Amygdala (tissue), 56 donors: ENCODE measurements at regions not wholly inside any gene's neighbourhood (a gene's known extent, or its start where the extent isn't known, plus 50 kb on each side); places are given as distances from the start of the nearest gene placed in this dataset.
"Not testable (repeated sequence)": the region's sequence is repeated elsewhere in the genome, so short reads cannot be mapped to it uniquely, and the experiment has no call there.

ENCODE experiments used
- DNase-seq, 56 donors: peaks; one replicate each; lab custom pipeline; 2025; lab: John Stamatoyannopoulos, UW

DNA sequence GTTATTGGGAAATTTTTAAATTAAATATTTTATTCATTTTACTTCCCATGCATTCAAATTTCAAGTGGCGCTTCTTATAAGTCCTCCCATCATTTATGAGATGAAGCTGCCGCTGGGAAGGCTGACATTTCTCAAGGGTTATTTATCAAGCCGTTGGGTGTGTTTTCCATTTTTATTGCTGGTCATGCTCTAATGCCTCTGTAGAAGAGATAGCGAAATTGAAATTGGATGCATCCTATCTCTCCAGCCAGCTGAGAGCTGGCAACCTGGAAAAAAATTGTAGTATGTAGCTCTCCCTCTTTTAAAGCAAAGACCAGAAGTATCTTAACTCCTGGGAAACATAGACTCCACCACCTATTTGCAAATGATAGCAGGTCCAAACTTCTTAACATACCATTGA lies 135.9 kb downstream of the C6orf118 start:
- DNase-seq, result no peak

DNA sequence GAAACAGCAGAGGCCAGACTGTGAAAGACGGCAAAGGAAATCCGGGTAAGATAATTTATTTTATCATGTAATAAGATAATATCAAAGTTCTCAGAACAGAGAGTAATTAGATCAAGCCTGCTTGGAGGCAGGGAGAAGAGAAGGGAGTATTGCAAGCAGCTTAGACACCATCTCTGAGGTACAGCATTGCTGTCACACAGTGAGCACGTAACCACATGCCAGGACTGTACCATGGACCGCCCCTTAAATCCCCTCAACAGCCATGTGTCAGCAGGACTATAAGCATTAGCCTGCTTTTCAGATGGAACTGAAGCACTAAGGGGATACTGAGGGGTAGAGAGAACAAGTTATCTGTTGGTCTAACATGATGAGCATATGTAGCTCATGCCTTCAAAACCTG lies 141.5 kb downstream of the C6orf118 start:
- DNase-seq, result no peak

GRCh38 chr6:165167311-165167710 lies 142.1 kb downstream of the C6orf118 start:
- no peak for DNase-seq

DNA sequence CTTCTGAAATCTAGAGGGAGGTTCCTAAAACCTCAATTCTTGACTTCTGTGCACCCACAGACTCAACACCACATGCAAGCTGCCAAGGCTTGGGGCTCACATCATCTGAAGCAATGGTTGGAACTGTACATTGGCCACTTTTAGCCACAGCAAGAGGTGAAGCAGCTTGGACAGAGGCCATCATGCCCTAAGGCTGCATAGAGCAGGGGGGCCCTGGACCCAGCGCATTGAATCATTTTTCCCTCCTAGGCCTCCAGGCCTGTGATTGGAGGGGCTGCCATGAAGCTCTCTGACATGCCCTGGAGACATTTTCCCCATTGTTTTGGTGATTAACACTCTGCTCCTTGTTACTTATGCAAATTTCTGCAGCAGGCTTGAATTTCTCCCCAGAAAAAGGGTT lies 145.9 kb downstream of the C6orf118 start:
- no peak for DNase-seq

DNA sequence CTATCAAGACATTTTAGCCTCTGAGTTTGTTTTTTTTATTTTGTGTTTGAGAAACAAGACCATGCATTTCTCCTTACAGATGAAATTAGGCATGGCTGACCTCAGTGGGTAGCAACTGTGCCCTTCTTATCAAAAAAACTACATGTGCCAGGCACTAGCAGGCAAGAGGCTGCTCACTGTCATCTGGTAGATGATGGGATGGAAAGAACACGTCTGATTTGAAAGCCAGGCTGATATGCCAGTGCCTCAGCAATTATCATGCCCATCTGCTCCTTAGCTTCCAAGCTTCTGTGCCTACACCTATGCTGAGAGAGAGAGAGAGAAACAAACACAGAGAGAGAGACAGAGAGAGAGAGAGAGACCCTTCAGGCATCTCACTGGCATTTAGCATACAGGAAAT lies 149.9 kb downstream of the C6orf118 start:
- no peak for DNase-seq

DNA sequence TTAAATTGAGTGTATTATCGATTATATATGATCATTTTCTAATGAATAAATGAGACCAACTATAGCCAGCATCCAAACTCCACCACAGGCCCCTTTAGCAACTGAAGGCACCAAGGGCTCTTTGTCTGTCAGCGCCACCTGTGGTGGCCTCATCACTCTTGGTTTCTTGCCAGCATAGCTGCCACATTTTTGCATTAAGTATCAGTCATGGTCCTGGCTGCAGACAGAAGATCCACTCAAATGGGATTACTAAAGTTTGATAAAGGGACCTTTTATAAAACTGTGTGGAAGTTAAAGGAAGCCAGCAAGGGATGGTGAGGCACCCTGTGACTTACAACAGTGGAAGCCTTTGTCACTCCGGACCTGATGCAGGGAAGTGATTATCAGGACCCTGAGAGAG lies 162.9 kb downstream of the C6orf118 start:
- DNase-seq, result peak in 27 of 56 donors; percentile 3 to 74 (median 26)

- no peak for DNase-seq
Measured at GRCh38 chr6:165135889-165136288, 173.5 kb downstream of the C6orf118 start.

- DNase-seq, result no peak
Measured at GRCh38 chr6:165129086-165129485, 180.3 kb downstream of the C6orf118 start.

DNA sequence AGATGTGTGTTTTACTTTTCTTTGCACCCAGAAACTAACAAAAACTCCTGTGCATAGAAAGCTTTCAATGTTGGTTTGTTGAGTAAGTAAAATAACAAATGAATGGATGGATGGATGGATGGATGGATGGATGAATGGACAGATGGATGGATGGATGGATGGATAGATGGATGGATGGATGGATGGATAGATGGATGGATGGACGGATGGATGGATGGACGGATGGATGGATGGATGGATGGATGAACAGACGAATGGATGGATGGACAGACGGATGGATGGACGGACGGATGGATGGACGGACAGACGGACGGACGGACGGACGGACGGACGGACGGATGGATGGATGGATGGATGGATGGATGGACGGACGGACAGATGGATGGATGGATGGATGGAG lies 181.7 kb downstream of the C6orf118 start:
- not testable (repeated sequence) for DNase-seq

- not testable (repeated sequence) for DNase-seq
Measured at GRCh38 chr6:165124681-165125080, 184.7 kb downstream of the C6orf118 start.

GRCh38 chr6:165119231-165120020 lies 190.0 kb downstream of the C6orf118 start:
- DNase-seq, result peak in 3 of 56 donors; percentile 7 to 18 (median 9)

GRCh38 chr6:165118736-165119135 lies 190.7 kb downstream of the C6orf118 start:
- no peak for DNase-seq

- DNase-seq, result no peak
Measured at GRCh38 chr6:165117806-165118205, 191.6 kb downstream of the C6orf118 start.

- no peak for DNase-seq
Measured at GRCh38 chr6:165117121-165117520, 192.3 kb downstream of the C6orf118 start.

DNA sequence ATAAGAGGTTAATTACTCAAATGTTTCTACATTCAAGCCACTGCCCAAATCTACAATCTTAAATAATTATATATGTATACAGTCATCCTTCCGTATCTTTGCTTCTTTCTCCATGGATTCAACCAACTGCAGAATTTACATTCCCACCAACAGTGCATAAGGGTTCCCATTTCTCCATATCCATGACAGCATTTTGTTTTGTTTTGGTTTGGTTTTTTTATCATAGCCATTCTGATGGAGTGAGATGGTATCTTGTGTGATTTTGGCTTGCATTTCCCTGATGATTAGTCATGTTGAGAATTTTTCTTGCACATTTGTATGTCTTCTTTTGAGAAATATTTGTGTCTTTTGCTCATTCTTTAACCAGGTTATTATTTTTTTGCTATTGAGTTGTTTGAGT lies 198.5 kb downstream of the C6orf118 start:
- no peak for DNase-seq

DNA sequence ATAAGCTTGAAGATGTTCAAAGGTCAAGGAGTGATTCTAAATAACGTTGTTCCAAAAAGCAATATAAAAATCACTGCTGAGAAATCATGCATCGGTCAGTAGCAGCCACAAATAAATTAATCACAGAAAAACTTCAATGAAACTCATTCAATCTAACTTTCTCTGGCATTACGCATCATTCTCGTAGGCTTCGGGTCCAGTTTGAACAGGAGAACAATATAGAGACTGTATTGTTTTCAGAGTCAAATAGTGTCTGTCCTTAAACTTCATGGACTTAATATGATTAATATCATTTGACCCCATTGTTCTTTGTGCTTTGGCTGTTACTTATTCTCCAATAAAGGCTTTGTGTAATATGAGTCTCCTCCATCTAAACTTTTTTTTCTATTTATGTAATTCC lies 200.4 kb downstream of the C6orf118 start:
- no peak for DNase-seq

- DNase-seq, result no peak
Measured at GRCh38 chr6:165106261-165106660, 203.1 kb downstream of the C6orf118 start.

- no peak for DNase-seq
Measured at GRCh38 chr6:165098165-165098564, 211.2 kb downstream of the C6orf118 start.

DNA sequence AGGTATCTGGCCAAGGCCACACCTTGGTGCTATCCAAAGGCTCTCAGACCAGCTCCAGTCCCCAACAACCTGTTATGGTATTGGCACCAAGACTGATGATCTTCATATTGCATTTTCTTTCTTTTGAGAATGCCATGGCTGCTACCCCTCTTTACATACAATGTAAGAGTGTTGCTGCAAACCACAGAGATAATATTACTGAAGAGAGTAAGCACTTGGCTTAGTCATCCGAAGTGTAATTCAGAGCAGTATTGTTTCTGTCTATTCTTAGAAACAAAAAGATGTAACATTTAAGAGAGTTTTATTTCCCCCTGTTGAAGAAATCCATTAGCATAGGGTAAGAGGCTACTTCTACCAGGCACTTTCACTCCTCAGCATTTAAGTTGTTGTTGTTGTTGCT lies 212.5 kb downstream of the C6orf118 start:
- no peak for DNase-seq

DNA sequence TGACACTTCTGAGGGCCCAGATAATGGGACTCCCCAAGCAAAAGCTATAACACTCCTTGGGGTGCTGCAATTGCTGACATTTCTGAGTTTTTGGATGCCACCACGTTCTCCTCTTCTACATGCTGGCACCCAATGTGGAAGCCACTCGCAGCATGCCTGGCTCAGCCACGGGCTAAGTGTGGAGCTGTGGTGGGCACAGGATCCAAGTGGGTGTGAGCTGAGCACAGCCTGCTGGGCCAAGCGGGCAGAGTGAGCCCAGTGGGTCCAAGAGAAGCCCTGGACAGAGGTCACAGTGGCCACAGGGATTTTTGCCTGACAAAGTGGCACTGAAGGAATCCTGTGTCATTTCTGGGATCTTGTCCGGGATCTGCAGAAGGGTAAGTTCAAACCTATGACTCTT lies 213.2 kb downstream of the C6orf118 start:
- DNase-seq, result no peak

DNA sequence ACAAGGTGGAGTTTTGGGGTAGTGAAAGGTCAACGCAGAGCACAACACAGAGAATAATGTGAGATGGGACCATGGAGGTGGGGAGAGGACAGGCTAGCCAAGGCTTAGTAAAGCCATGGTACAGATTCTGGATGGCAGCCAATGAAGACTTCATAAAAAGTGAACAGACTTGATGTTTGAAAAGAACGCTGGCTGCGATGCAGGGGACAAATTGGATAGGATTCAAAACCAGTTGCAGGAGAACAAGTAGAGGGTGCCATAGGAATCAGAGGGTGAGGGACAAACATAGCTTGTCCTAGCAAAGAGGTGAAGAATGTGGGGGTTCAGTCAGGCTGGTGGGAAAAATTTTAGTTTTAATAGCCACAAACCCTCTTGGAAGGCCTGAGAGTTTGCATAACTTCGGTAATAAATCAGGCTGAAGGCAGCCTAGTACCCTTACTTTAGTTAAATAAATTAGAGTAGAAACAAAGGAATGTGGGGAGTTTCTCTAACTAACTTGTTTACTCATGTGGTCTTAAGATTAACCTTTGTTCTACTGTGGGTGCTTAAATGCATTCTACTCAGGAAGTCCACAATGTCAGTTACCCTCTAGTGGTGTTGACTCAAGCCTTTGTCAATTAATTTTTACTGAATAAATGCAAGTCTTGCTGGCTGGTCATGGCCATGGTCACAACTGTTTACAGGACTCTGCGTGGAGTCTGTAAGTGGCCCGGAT lies 216.4 kb downstream of the C6orf118 start:
- no peak for DNase-seq
